BJ (cell line): ENCODE measurements at regions not wholly inside any gene's neighbourhood (a gene's known extent, or its start where the extent isn't known, plus 50 kb on each side); places are given as distances from the start of the nearest gene placed in this dataset.

ENCODE experiments used
- CTCF ChIA-PET: fragments of 350-600 bp; formaldehyde crosslinking; extraction: SDS; loops from one replicate; lab custom pipeline; 2021; ENCODE audit warnings: antibody characterized with exemption, inconsistent platforms; lab: Yijun Ruan, JAX
- POLR2A ChIA-PET: fragments of 300-600 bp; sonication (Branson Sonifier 250); formaldehyde crosslinking; extraction: SDS; loops from one replicate; lab custom pipeline; 2021; ENCODE audit warnings: antibody characterized with exemption; lab: Charles Lee
- DNase-seq: peaks from one replicate; pipeline ENCODE4 v3.0.0-alpha.2; 2011; ENCODE audit warnings: low read depth
- H3K27me3 ChIP-seq: 2 replicates; pipeline ENCODE4 v1.6.0; 2011; ENCODE audit warnings: low read length; ENCODE audit not compliant: control insufficient read depth, insufficient read depth
- H3K36me3 ChIP-seq: 2 replicates; pipeline ENCODE4 v1.5.1; 2011; ENCODE audit warnings: low read length; ENCODE audit not compliant: control insufficient read depth, insufficient read depth
- H3K4me3 ChIP-seq: 2 replicates; pipeline ENCODE4 v1.5.1; 2011; ENCODE audit warnings: low read depth, mild to moderate bottlenecking, control low read depth, low read length
- CTCF ChIP-seq: IDR thresholded peaks from 2 replicates; pipeline ENCODE4 v1.5.1; 2011; ENCODE audit warnings: low read depth, mild to moderate bottlenecking, control low read depth, inconsistent platforms, low read length, moderate library complexity; ENCODE audit not compliant: insufficient read depth

- no peaks in the 10 kb centered on the region for H3K36me3 ChIP-seq
- POLR2A ChIA-PET = no interaction called here
- CTCF ChIA-PET = no interaction called here
- H3K4me3 ChIP-seq = no peak overlapping the region
- TF ChIP-seq CTCF = no peak
- no peak for DNase-seq
- no peaks in the 10 kb centered on the region for H3K27me3 ChIP-seq
Observed at GRCh38 chr1:5473268-5473667, 519.0 kb downstream of the NPHP4 start.

DNA sequence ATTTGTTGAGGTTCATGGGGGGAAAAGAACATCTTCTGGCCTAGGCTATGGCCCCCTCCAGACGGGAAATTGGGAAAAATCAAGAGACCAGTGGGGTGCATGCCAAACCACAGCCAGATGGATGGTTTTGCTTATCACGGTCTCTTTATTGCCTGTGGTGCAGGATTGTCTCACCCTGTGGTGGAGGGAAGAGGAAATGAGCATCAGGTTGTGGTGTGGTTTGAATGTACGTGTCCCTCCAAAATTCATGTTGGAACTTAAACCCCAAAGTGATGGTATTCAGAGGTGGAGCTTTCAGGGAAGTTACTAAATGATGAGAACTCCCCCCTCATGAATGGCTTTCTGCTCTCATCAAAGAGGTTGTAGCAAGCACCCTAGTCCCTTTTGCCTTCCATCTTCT, 525.7 kb downstream of the NPHP4 start:
- CTCF ChIA-PET = no interaction called here
- no peak overlapping the region for H3K4me3 ChIP-seq
- no peak for DNase-seq
- H3K36me3 ChIP-seq = no peaks in the 10 kb centered on the region
- TF ChIP-seq CTCF = no peak
- H3K27me3 ChIP-seq = no peaks in the 10 kb centered on the region
- POLR2A ChIA-PET = no interaction called here

GRCh38 chr1:5465281-5465711, 526.9 kb downstream of the NPHP4 start:
- Histone ChIP-seq H3K4me3 (no peak overlapping the region), H3K27me3 (no peaks in the 10 kb centered on the region), H3K36me3 (no peaks in the 10 kb centered on the region)
- DNase-seq = no peak
- ChIA-PET POLR2A (no interaction called here), CTCF (no interaction called here)
- TF ChIP-seq CTCF = no peak

- ChIA-PET CTCF (no interaction called here), POLR2A (no interaction called here)
Observed at GRCh38 chr1:5464366-5464765, 527.9 kb downstream of the NPHP4 start.

GRCh38 chr1:5460974-5461373, 531.3 kb downstream of the NPHP4 start:
- Histone ChIP-seq H3K27me3 (no peaks in the 10 kb centered on the region), H3K36me3 (no peaks in the 10 kb centered on the region), H3K4me3 (no peak overlapping the region)
- DNase-seq = no peak
- no peak for TF ChIP-seq CTCF
- ChIA-PET POLR2A (no interaction called here), CTCF (no interaction called here)

More at GRCh38 chr1:5464366-5464765, 527.9 kb downstream of the NPHP4 start:
- no peak for DNase-seq
- H3K4me3 ChIP-seq = no peak overlapping the region
- no peaks in the 10 kb centered on the region for H3K36me3 ChIP-seq
- TF ChIP-seq CTCF = no peak
- H3K27me3 ChIP-seq = no peaks in the 10 kb centered on the region
